GM18867 (cell line): ENCODE measurements at regions not wholly inside any gene's neighbourhood (a gene's known extent, or its start where the extent isn't known, plus 50 kb on each side); places are given as distances from the start of the nearest gene placed in this dataset.
"Not testable (repeated sequence)": the region's sequence is repeated elsewhere in the genome, so short reads cannot be mapped to it uniquely, and the experiment has no call there.

Experiments
- ATAC-seq: cut with Tn5 transposase; IDR thresholded peaks from one replicate; pipeline ENCODE4 v1.9.1; 2021; ENCODE audit warnings: mild to moderate bottlenecking, moderate library complexity; ENCODE audit not compliant: unreplicated experiment

DNA sequence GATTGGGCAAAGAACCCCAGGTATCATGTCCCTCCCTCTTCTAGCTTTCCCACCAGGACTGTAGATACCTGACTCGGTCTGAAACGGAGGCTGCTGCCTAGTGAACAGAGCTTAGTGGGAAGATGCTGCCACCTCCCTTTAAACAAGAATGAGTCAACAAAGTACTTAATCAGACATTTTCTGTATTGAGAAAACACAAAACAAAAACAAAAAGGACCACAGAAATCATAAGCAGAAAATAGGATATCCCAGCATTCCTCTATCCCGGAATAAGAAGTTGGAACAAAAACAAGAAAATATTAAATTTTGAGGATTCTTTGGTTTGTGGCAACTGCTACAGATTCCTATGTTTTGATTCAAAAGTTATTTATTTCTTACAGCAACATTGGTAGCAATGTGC, 51.7 kb upstream of the COL8A1 start:
- ATAC-seq, result no peak

DNA sequence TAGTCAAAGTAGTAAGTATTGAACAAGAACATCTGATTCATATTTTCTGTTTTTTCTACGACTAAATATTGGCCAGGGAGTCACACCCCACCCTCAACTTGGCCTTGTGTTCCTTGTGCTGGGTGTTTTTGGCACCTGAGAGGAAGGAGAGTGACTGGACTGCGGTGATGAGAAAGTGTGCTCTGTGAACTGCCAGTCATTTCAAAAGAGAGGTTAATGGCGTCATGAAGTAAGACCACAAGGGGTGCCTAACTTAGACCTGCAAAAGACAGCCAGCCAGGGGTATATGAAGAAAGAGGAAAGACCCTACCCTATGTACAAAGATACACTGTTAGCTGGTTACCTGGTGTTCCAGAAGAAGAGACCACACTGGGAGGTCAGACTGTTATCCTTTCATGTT, 58.4 kb upstream of the COL8A1 start:
- ATAC-seq, result no peak

DNA sequence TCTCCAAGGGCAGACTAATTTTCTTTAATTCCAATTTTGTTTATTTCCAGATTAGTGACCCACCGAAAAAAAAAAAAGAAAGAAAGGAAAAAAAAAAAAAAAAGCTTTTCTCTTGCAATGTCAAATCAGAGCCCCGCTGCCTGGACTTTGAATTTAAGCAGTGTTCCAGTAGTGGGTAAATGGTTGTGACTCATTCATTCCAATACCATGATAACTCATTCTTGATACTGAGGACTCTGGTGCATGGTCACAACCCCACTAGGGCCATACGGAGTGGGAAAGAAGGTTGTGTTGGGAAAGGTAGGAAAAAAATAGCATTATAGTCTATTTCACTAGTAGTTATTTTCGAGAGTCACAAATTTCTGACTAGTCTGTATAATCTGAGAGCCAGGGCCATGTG, 59.1 kb upstream of the COL8A1 start:
- ATAC-seq, result no peak

- no peak for ATAC-seq
These were observed 59.9 kb upstream of the COL8A1 start for GRCh38 chr3:99578339-99578970.

DNA sequence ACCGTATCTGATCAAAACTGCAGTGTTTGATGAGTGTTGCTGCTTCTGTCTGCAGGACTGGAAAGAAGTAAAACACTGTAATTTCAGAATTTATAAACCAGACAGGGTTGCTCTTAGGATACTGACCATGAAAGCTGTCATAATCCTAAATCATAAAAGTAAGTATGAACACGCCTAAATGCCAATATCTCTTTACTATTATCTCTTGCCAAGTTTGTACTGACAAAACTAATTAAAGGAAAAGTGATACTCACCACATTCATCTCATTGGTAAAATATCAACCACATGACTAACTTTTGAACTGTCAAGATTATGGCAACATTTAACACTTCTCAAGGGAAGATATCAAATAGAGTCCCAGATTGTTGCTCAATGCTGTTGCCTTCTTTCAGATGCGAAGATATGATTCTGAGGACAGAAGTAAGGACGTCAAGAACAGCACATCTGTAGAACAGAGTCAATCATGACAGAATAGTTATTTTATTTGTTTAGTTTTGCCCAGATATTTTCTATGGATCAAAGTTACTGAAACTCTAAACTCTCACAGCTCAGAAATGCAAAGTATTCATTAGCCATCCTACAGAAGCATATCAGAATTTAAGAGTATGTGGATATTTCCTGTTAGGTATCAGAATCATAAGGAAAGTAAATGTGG, 61.4 kb upstream of the COL8A1 start:
- no peak for ATAC-seq

- ATAC-seq, result no peak
These were observed 62.7 kb upstream of the COL8A1 start for GRCh38 chr3:99575683-99576082.

DNA sequence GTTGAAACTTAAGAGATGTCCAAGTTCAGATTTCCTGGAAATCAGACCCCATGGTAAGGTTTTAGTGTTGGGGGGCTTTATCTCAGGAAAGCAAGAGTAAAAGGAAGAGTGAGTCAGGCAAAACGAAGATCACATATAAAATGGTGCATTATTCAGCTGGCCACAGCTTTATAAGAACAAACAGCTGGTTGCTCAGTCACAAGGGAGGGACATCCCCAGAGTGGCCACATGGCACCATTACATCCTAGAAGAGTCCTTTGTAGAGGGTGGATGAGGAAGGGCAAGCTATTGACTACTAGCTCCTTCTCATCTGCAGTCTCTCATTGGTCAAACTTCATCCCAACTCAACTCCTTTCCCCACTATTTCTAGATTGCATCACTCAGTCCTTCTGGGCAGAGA, 68.3 kb upstream of the COL8A1 start:
- ATAC-seq, result no peak

DNA sequence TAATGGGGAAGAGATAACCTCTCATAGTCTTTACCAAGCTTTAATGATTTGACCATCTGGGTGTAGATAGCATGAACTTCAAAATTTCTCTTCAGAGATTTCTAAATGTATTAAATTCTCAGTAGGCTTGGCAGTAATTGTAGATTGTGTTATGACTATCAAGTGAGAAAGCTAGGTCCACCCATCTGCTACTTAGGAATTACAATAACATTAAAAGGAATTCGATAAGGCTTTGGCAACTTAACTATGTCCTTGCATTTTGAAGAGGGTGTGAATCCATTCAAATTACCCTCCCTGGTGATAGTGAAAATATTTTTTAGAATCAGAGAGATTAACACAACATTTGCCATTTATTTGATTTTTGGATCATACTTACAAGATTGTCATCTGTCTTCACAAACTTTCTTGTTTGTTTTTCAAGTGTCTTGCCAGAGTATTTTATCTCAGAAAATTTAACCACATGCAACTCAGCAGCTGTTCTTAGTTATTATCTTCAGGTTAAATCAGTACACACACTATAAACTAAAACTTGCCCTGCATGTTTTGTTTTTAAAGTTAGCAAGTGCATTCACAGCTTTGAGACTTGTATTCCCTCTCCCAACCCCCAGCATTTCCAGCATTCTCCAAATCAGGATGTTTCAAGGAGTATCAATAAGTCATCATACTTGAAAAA, 69.6 kb upstream of the COL8A1 start:
- no peak for ATAC-seq

GRCh38 chr3:99565331-99565730, 73.1 kb upstream of the COL8A1 start:
- no peak for ATAC-seq

GRCh38 chr3:99562990-99563607, 75.3 kb upstream of the COL8A1 start:
- ATAC-seq, result no peak

DNA sequence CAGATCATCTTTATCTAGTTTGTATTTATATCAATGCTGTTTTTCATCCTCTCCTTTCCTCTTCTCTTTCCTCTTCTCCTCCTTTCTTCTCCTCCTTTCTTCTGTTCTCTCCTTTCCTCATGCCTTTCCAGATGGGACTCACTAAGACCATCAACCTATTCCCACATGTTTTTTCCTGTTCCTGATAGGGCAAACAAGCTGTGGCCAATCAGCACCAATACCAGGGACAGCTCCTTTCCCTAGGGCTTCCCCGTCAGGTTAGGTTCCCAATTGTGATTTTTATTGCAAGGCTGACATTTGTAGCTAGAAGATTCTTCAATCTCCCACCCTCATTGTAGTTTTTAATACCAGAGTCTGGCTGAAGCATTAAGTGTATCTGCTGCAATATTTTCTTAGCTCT, 76.3 kb upstream of the COL8A1 start:
- no peak for ATAC-seq

DNA sequence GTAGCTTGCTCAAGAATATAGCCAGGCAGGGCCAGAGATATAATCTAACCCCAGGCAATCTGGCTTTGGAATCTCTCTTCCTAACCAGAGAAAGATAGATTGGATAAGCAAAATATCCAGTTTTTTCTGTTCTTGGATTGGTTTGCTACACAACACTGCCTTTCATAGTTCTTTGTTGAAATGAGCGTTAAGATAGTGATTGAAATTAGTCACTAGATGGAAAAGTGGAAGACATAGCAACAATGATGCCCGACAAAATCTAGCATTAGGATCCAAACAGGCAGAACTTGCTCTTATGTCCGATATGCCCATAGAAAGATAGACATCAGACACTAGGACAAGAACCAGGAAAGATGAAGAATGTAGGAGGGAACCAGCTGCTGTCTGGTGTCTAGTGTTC, 77.3 kb upstream of the COL8A1 start:
- ATAC-seq, result no peak

- ATAC-seq, result no peak
These were observed 79.2 kb upstream of the COL8A1 start for GRCh38 chr3:99559196-99559595.

DNA sequence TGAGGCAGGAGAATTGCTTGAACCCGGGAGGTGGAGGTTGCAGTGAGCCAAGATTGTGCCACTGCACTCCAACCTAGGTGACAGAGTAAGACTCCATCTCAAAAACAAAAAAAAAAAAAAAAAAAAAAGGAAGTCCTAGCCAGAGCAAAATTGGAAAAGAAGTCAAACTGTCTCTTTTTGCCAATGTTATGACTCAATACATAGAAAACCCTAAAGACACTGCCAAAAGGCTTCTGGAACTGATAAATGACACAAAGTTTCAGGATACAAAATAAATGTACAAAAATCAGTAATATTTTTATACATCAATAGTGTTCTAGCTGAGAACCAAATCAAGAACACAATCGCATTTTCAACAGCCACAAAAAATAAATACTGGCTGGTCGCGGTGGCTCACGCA, 82.5 kb upstream of the COL8A1 start:
- not testable (repeated sequence) for ATAC-seq

- no peak for ATAC-seq
These were observed 86.9 kb upstream of the COL8A1 start for GRCh38 chr3:99551520-99551919.

DNA sequence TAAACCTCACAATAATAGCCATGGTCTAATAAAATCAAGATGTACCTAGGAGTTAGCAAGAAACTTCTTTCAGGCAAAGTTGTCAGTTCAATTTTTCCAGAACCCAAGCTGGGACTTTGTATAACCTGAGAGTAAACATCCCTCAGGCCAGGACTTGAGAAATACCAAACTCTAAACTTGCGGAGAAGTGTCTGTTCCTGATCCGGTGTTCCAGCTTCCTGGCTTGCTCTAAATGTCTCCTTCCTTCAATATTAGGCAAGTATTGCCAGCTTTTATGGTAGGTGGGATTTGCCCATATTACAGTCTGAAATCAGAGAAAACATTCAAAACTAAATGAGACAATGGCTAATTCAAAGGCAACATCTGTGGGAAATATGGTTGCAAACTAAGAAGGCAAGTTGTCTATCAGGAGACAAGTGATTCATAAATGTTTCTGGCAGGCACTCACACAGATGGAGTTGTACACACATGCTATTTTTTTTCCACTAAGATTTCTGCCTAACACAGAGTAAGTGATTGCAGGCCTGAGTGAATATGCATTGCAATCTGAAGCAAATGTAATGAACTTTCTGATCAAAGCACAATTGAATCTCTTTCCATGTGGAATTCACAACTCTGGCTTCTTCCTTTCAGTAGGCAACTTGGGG, 88.3 kb upstream of the COL8A1 start:
- ATAC-seq, result no peak

GRCh38 chr3:99549220-99549619, 89.2 kb upstream of the COL8A1 start:
- ATAC-seq, result no peak

GRCh38 chr3:99548674-99549073, 89.7 kb upstream of the COL8A1 start:
- ATAC-seq, result no peak

DNA sequence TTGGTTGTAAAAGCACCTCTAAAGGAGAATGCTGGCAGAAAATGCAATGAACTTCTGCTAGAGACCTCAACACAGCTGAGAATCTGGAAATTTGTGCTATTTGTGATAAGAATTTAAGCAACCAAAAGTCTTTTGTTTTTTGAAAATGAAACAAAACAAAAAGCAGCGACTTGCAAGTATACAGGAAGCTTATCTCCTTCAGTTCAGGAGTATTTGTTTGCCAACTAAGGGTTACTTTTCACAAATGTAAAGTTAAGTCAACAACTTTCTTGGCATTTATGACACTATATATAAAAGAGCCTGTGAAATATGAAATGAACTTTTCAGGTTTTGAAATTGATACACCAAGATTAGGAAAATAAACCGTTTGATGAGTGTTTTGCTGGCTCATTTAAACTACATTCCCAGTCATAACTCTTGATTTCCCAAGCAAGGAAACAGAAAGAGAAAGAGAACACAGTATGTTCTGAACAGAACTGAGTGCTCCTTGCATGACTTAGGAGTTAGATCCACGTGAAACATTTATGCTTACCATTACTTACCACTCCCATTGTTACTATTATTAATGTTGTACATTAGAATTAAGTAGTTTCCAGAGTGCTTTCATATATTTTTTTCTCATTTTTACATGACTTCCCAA, 92.3 kb upstream of the COL8A1 start:
- ATAC-seq, result peak; percentile 44

GRCh38 chr3:99544786-99545281, 93.6 kb upstream of the COL8A1 start:
- ATAC-seq, result peak; percentile 3

- no peak for ATAC-seq
These were observed 94.6 kb upstream of the COL8A1 start for GRCh38 chr3:99543796-99544195.
